ENCODE measurements at regions not wholly inside any gene's neighbourhood (a gene's known extent, or its start where the extent isn't known, plus 50 kb on each side); places are given as distances from the start of the nearest gene placed in this dataset.

- 8% methylated on average over 1 of the region's 1 CpG for WGBS (ENCODE audit: missing lambda C conversion rate)
Measured at GRCh38 chr10:89888321-89889070, 187.1 kb downstream of the KIF20B start.

GRCh38 chr10:89889606-89890005 is 188.2 kb downstream of the KIF20B start:
- no peak overlapping the region for H3K4me3 ChIP-seq
- H3K9me3 ChIP-seq: no peaks in the 10 kb centered on the region
- TF ChIP-seq ZC3H11A (IDR thresholded peaks at IDR 0.05): no peak
- TF ChIP-seq CBX2 (IDR thresholded peaks at IDR 0.05; ENCODE audit: borderline replicate concordance, low read depth): no peak
- TF ChIP-seq HOXA7 (CRISPR knock-in tag; IDR thresholded peaks at IDR 0.05): no peak
- TF ChIP-seq KDM5A (IDR thresholded peaks at IDR 0.05): no peak
- TF ChIP-seq ZNF302 (CRISPR knock-in tag; IDR thresholded peaks at IDR 0.05): no peak
- no peak for TF ChIP-seq NFE2L2 (conservative IDR thresholded peaks at IDR 0.05; ENCODE audit: low read length)
- TF ChIP-seq RARB (CRISPR knock-in tag; IDR thresholded peaks at IDR 0.05): no peak
- TF ChIP-seq BCL3 (IDR thresholded peaks at IDR 0.05): no peak
- no peak for TF ChIP-seq TP53 (CRISPR knock-in tag; IDR thresholded peaks at IDR 0.05)
- no peak for TF ChIP-seq RAD21 (conservative IDR thresholded peaks at IDR 0.05 in 1 of 2, IDR thresholded peaks at IDR 0.05 in 1 of 2)
- TF ChIP-seq BHLHE40 (IDR thresholded peaks at IDR 0.05; ENCODE audit: low read depth, low read length): no peak
- TF ChIP-seq MAZ (IDR thresholded peaks at IDR 0.05; ENCODE audit: borderline replicate concordance, low read depth, low read length): no peak
- WGBS (ENCODE audit: missing lambda C conversion rate): 50% methylated on average over 2 of the region's 2 CpGs
- ChIA-PET CTCF (no interaction called here), POLR2A (no interaction called here)
- ATAC-seq (no peak), FAIRE-seq (no peak), DNase-seq (ENCODE audit: low read depth in 1 of 2, low spot score in 1 of 2) (no peak)
- H3K4me1 ChIP-seq: no peaks in the 10 kb centered on the region
- H3K27ac ChIP-seq: no peak overlapping the region
- no peak overlapping the region for H3K4me2 ChIP-seq

More at GRCh38 chr10:89888321-89889070, 187.1 kb downstream of the KIF20B start:
- Histone ChIP-seq H3K4me1 (no peaks in the 10 kb centered on the region), H3K4me2 (no peak overlapping the region), H3K27ac (no peak overlapping the region), H3K9me3 (no peaks in the 10 kb centered on the region), H3K4me3 (no peak overlapping the region)
- ChIA-PET POLR2A (no interaction called here), CTCF (no interaction called here)
- FAIRE-seq (no peak), DNase-seq (ENCODE audit: low read depth in 1 of 2, low spot score in 1 of 2) (no peak), ATAC-seq (no peak)
- no peak for TF ChIP-seq RARB (CRISPR knock-in tag; IDR thresholded peaks at IDR 0.05)
- TF ChIP-seq HOXB5 (CRISPR knock-in tag; IDR thresholded peaks at IDR 0.05): no peak
- TF ChIP-seq EHMT2 (IDR thresholded peaks at IDR 0.05; ENCODE audit: low read depth): no peak
- no peak for TF ChIP-seq HES2 (IDR thresholded peaks at IDR 0.05)
- TF ChIP-seq FOSB (CRISPR knock-in tag; IDR thresholded peaks at IDR 0.05): no peak
- TF ChIP-seq MAZ (IDR thresholded peaks at IDR 0.05; ENCODE audit: borderline replicate concordance, low read depth, low read length): no peak
- no peak for TF ChIP-seq FOSL2 (IDR thresholded peaks at IDR 0.05)
- no peak for TF ChIP-seq FOSL2 (CRISPR knock-in tag; IDR thresholded peaks at IDR 0.05)
- TF ChIP-seq CHD4 (IDR thresholded peaks at IDR 0.05; ENCODE audit: borderline replicate concordance): no peak
- TF ChIP-seq HDAC2 (IDR thresholded peaks at IDR 0.05): no peak
- TF ChIP-seq RCOR1 (IDR thresholded peaks at IDR 0.05; ENCODE audit: low read depth, low read length): no peak
- no peak for TF ChIP-seq PHF8 (IDR thresholded peaks at IDR 0.05; ENCODE audit: borderline replicate concordance, low read depth)
- no peak for TF ChIP-seq HOXB13 (CRISPR knock-in tag; IDR thresholded peaks at IDR 0.05; ENCODE audit: low read depth)
- no peak for TF ChIP-seq MAFK (IDR thresholded peaks at IDR 0.05; ENCODE audit: partially characterized antibody)
- no peak for TF ChIP-seq MAX (IDR thresholded peaks at IDR 0.05)
- no peak for TF ChIP-seq ATOH8 (CRISPR knock-in tag; IDR thresholded peaks at IDR 0.05; ENCODE audit: low read depth)
- no peak for TF ChIP-seq JUN (IDR thresholded peaks at IDR 0.05)
- TF ChIP-seq NFE2L2 (conservative IDR thresholded peaks at IDR 0.05; ENCODE audit: low read length): no peak
